ENCODE measurements at regions not wholly inside any gene's neighbourhood (a gene's known extent, or its start where the extent isn't known, plus 50 kb on each side); places are given as distances from the start of the nearest gene placed in this dataset.

DNA sequence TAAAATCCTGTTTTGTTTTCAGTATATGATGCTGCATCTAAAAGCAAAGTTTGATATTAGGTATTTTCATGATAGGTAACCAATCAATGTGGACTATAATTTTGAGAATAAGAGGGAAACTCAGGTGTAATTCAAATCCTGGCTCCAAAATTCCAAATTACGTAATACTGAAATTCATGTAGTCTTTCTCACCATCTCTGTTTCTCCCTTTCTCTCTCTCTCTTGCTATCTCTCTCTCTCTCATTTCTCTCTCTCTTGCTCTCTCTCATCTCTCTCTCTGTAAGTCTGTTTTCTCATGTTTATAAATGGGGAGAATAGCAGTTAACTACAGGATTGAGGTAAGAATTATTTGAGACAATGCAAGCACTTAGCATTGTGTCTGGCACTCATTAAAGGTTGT is 401.1 kb upstream of the TLE4 start:
- FAIRE-seq = no peak
- POLR2A ChIA-PET = no interaction called here

DNA sequence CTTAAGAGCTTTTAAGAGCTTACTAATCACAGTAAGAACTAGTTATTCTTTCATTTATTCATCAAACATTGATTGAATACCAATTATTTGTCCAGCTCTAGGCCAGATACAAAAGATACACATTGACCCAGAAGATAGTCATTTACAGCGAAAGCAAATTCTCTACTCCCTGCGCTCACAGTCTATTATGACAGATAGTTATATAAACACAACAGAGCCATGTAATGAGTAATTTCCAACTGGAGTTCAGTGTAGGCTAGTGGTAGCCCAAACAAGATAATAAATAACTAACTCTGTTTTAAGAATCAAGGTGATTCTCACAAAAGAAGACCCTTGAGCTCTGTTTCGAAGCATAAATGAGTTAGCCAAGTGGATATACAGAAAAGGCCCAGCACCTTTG is 397.8 kb upstream of the TLE4 start:
- no peak for ATAC-seq
- H3K9me3 ChIP-seq = peaks cover 11% of the 10 kb centered on the region; the same call in 1 of the 3 replicates
- no peak overlapping the region for H3K4me2 ChIP-seq
- 95% methylated on average over 3 of the region's 3 CpGs for WGBS (ENCODE audit: missing lambda C conversion rate)
- H3K4me3 ChIP-seq = no peak overlapping the region
- ChIA-PET CTCF (no interaction called here), POLR2A (no interaction called here)
- H3K4me1 ChIP-seq = no peaks in the 10 kb centered on the region
- no peak for FAIRE-seq
- TF ChIP-seq, protein P1, sequence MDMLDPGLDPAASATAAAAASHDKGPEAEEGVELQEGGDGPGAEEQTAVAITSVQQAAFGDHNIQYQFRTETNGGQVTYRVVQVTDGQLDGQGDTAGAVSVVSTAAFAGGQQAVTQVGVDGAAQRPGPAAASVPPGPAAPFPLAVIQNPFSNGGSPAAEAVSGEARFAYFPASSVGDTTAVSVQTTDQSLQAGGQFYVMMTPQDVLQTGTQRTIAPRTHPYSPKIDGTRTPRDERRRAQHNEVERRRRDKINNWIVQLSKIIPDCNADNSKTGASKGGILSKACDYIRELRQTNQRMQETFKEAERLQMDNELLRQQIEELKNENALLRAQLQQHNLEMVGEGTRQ (IDR thresholded peaks at IDR 0.05) = no peak
- TF ChIP-seq NR3C1 (IDR thresholded peaks at IDR 0.05) (no peak), HEYL (CRISPR knock-in tag; IDR thresholded peaks at IDR 0.05) (no peak), ZNF302 (CRISPR knock-in tag; IDR thresholded peaks at IDR 0.05) (no peak), NPAS2 (CRISPR knock-in tag; IDR thresholded peaks at IDR 0.05; ENCODE audit: borderline replicate concordance) (no peak), FOSB (CRISPR knock-in tag; IDR thresholded peaks at IDR 0.05) (no peak), RARB (CRISPR knock-in tag; IDR thresholded peaks at IDR 0.05) (no peak), RCOR1 (IDR thresholded peaks at IDR 0.05; ENCODE audit: low read depth, low read length) (no peak), HOXB5 (CRISPR knock-in tag; IDR thresholded peaks at IDR 0.05) (no peak), NFE2L2 (conservative IDR thresholded peaks at IDR 0.05; ENCODE audit: low read length) (no peak), TP53 (CRISPR knock-in tag; IDR thresholded peaks at IDR 0.05) (no peak)
- TF ChIP-seq, protein P2, sequence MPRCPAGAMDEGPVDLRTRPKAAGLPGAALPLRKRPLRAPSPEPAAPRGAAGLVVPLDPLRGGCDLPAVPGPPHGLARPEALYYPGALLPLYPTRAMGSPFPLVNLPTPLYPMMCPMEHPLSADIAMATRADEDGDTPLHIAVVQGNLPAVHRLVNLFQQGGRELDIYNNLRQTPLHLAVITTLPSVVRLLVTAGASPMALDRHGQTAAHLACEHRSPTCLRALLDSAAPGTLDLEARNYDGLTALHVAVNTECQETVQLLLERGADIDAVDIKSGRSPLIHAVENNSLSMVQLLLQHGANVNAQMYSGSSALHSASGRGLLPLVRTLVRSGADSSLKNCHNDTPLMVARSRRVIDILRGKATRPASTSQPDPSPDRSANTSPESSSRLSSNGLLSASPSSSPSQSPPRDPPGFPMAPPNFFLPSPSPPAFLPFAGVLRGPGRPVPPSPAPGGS (IDR thresholded peaks at IDR 0.05) = no peak
- no peak for DNase-seq (ENCODE audit: low read depth in 1 of 2, low spot score in 1 of 2)
- H3K27ac ChIP-seq = no peak overlapping the region

More for the DNA sequence above, 401.1 kb upstream of the TLE4 start:
- DNase-seq (ENCODE audit: low read depth in 1 of 2, low spot score in 1 of 2) (no peak), ATAC-seq (no peak)
- Histone ChIP-seq H3K4me1 (peaks cover 6% of the 10 kb centered on the region; the same call in 2 of the 3 replicates), H3K27ac (no peak overlapping the region), H3K4me3 (no peak overlapping the region), H3K4me2 (no peak overlapping the region), H3K9me3 (peaks cover 11% of the 10 kb centered on the region; the same call in 1 of the 3 replicates)
- 93% methylated on average over 1 of the region's 1 CpG for WGBS (ENCODE audit: missing lambda C conversion rate)
- CTCF ChIA-PET = no interaction called here
- TF ChIP-seq, protein P3, sequence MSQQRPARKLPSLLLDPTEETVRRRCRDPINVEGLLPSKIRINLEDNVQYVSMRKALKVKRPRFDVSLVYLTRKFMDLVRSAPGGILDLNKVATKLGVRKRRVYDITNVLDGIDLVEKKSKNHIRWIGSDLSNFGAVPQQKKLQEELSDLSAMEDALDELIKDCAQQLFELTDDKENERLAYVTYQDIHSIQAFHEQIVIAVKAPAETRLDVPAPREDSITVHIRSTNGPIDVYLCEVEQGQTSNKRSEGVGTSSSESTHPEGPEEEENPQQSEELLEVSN (IDR thresholded peaks at IDR 0.05; ENCODE audit: borderline replicate concordance, low read depth) = no peak
- no peak for TF ChIP-seq MAFK (IDR thresholded peaks at IDR 0.05; ENCODE audit: partially characterized antibody)
- no peak for TF ChIP-seq GATA3 (IDR thresholded peaks at IDR 0.05; ENCODE audit: borderline replicate concordance)
- TF ChIP-seq NFE2L2 (conservative IDR thresholded peaks at IDR 0.05; ENCODE audit: low read length) = no peak

DNA sequence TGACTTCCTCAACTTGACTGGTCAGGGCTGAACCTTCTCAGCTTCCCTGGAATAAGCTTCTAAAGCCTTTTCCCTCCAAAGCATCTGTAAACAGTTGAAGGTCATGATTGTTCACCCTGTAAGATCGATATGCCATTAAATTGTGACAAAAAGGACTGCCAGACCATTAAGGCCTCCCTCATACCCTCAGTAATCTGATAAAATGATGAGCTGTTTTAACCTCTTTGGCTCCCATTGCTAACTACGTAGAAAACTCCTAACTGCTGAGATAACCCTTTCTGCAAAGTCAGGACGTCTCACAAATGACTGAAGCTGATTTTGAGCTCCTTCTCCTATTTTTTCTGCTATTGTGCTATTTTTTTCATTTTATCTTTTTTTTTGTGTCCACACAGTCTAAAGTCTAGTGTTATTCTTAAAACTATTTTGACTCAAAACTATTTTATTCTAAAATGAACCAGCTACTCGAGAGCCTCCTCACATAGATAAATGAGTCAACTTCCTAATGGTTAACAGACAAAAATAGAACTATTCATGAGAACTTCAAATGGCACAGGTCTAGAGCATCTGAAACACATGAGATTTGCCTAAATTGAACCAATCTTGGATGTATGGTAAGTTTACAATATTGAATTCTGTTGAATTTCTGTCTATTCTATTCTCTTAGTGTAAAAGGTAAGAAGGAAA is 395.6 kb upstream of the TLE4 start:
- WGBS (ENCODE audit: missing lambda C conversion rate) = 51% methylated on average over 4 of the region's 4 CpGs
- ATAC-seq = no peak
- no peak for DNase-seq (ENCODE audit: low read depth in 1 of 2, low spot score in 1 of 2)
- Histone ChIP-seq H3K4me3 (no peak overlapping the region), H3K9me3 (0 out of 3 replicates have a peak, but pooled peaks cover 2% of the 10 kb centered on the region), H3K4me2 (no peak overlapping the region), H3K27ac (no peak overlapping the region), H3K4me1 (no peaks in the 10 kb centered on the region)
- TF ChIP-seq NPAS2 (CRISPR knock-in tag; IDR thresholded peaks at IDR 0.05; ENCODE audit: borderline replicate concordance) (no peak), ZNF302 (CRISPR knock-in tag; IDR thresholded peaks at IDR 0.05) (no peak), HOXB13 (CRISPR knock-in tag; IDR thresholded peaks at IDR 0.05; ENCODE audit: low read depth) (no peak), RARB (CRISPR knock-in tag; IDR thresholded peaks at IDR 0.05) (no peak), MAFK (IDR thresholded peaks at IDR 0.05; ENCODE audit: partially characterized antibody) (no peak), SMC3 (IDR thresholded peaks at IDR 0.05) (no peak), HDAC2 (IDR thresholded peaks at IDR 0.05) (no peak), TP53 (CRISPR knock-in tag; IDR thresholded peaks at IDR 0.05) (no peak), EP300 (IDR thresholded peaks at IDR 0.05) (no peak), HOXA7 (CRISPR knock-in tag; IDR thresholded peaks at IDR 0.05) (no peak), GATA3 (IDR thresholded peaks at IDR 0.05; ENCODE audit: borderline replicate concordance) (no peak), EHF (CRISPR knock-in tag; IDR thresholded peaks at IDR 0.05) (no peak)
- TF ChIP-seq, protein P3 (IDR thresholded peaks at IDR 0.05; ENCODE audit: borderline replicate concordance, low read depth) = no peak
- TF ChIP-seq, protein P4, sequence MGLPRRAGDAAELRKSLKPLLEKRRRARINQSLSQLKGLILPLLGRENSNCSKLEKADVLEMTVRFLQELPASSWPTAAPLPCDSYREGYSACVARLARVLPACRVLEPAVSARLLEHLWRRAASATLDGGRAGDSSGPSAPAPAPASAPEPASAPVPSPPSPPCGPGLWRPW (IDR thresholded peaks at IDR 0.05) = no peak
- TF ChIP-seq, protein P5, sequence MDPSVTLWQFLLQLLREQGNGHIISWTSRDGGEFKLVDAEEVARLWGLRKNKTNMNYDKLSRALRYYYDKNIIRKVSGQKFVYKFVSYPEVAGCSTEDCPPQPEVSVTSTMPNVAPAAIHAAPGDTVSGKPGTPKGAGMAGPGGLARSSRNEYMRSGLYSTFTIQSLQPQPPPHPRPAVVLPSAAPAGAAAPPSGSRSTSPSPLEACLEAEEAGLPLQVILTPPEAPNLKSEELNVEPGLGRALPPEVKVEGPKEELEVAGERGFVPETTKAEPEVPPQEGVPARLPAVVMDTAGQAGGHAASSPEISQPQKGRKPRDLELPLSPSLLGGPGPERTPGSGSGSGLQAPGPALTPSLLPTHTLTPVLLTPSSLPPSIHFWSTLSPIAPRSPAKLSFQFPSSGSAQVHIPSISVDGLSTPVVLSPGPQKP (IDR thresholded peaks at IDR 0.05; ENCODE audit: low read depth, low read length) = no peak
- TF ChIP-seq, protein P6, sequence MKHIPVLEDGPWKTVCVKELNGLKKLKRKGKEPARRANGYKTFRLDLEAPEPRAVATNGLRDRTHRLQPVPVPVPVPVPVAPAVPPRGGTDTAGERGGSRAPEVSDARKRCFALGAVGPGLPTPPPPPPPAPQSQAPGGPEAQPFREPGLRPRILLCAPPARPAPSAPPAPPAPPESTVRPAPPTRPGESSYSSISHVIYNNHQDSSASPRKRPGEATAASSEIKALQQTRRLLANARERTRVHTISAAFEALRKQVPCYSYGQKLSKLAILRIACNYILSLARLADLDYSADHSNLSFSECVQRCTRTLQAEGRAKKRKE (CRISPR knock-in tag; IDR thresholded peaks at IDR 0.05; ENCODE audit: low read depth) = no peak
- POLR2A ChIA-PET = no interaction called here
- CTCF ChIA-PET = interaction anchor here (0.6 to 1.1 kb wide), 3 partner anchors 8 to 148 kb away, joined by 3 to 4 read pairs (median 3); no protein-coding TSS in a partner anchor
- FAIRE-seq = no peak
